Activated naive CD4-positive, alpha-beta T cell treated with anti-CD3 and anti-CD28 coated beads, Interleukin-2, amount 10 ng/mL, durations not matched to agents 7 days and 5 days (primary cell): ENCODE measurements at regions not wholly inside any gene's neighbourhood (a gene's known extent, or its start where the extent isn't known, plus 50 kb on each side); places are given as distances from the start of the nearest gene placed in this dataset.
"Not testable (repeated sequence)": the region's sequence is repeated elsewhere in the genome, so short reads cannot be mapped to it uniquely, and the experiment has no call there.

Source experiments
- CTCF ChIA-PET: fragments of 350-600 bp; sonication (Branson Sonifier 250); formaldehyde crosslinking; loops from one replicate; lab custom pipeline; 2021; ENCODE audit warnings: antibody characterized with exemption; lab: Charles Lee
- DNase-seq: peaks from one replicate; pipeline ENCODE4 v3.0.0-alpha.2; 2020
- H3K27ac Mint-ChIP-seq: one replicate; pipeline ENCODE4 v1.8.0; 2021; ENCODE audit warnings: mild to moderate bottlenecking, moderate library complexity, mixed read lengths
- H3K27me3 Mint-ChIP-seq: one replicate; pipeline ENCODE4 v1.8.0; 2021; ENCODE audit warnings: mild to moderate bottlenecking, mixed read lengths
- H3K36me3 Mint-ChIP-seq: one replicate; pipeline ENCODE4 v1.8.0; 2021; ENCODE audit warnings: mixed read lengths
- H3K4me1 Mint-ChIP-seq: one replicate; pipeline ENCODE4 v1.8.0; 2021; ENCODE audit warnings: mixed read lengths
- H3K4me3 Mint-ChIP-seq: one replicate; pipeline ENCODE4 v1.8.0; 2021; ENCODE audit warnings: mild to moderate bottlenecking, moderate library complexity, mixed read lengths
- H3K9me3 Mint-ChIP-seq: one replicate; pipeline ENCODE4 v1.8.0; 2021; ENCODE audit warnings: mixed read lengths

- H3K27ac Mint-ChIP-seq, H3K36me3 Mint-ChIP-seq, H3K27me3 Mint-ChIP-seq, CTCF ChIA-PET, DNase-seq, H3K4me3 Mint-ChIP-seq, H3K4me1 Mint-ChIP-seq: not testable (repeated sequence)
- peaks cover 44% of the 10 kb centered on the region for H3K9me3 Mint-ChIP-seq
Observed at GRCh38 chr19:27419217-27419616, 1793.7 kb downstream of the UQCRFS1 start.

GRCh38 chr19:27393591-27393990 is 1819.4 kb downstream of the UQCRFS1 start:
- no peak for DNase-seq
- CTCF ChIA-PET, result interaction anchor here (1.4 kb wide), 1 partner anchor 33 kb away, joined by 4 read pairs; no protein-coding TSS in a partner anchor
- Mint-ChIP-seq H3K36me3 (no peaks in the 10 kb centered on the region), H3K9me3 (peaks cover 78% of the 10 kb centered on the region), H3K27ac (no peak overlapping the region), H3K4me1 (no peaks in the 10 kb centered on the region), H3K27me3 (no peaks in the 10 kb centered on the region), H3K4me3 (no peak overlapping the region)

GRCh38 chr19:27392027-27392632 is 1820.8 kb downstream of the UQCRFS1 start:
- Mint-ChIP-seq H3K9me3 (peaks cover 80% of the 10 kb centered on the region), H3K4me1 (no peaks in the 10 kb centered on the region), H3K4me3 (no peak overlapping the region), H3K36me3 (no peaks in the 10 kb centered on the region), H3K27ac (no peak overlapping the region), H3K27me3 (no peaks in the 10 kb centered on the region)
- CTCF ChIA-PET, result interaction anchor here (1.4 kb wide), 1 partner anchor 32 kb away, joined by 4 read pairs; no protein-coding TSS in a partner anchor
- no peak for DNase-seq

GRCh38 chr19:27379306-27379705 is 1833.6 kb downstream of the UQCRFS1 start:
- H3K4me3 Mint-ChIP-seq, DNase-seq, H3K4me1 Mint-ChIP-seq, H3K36me3 Mint-ChIP-seq, H3K27me3 Mint-ChIP-seq, H3K27ac Mint-ChIP-seq, CTCF ChIA-PET: not testable (repeated sequence)
- H3K9me3 Mint-ChIP-seq, result peaks cover 74% of the 10 kb centered on the region

GRCh38 chr19:27369603-27370002 is 1843.3 kb downstream of the UQCRFS1 start:
- peaks cover 76% of the 10 kb centered on the region for H3K9me3 Mint-ChIP-seq
- H3K4me3 Mint-ChIP-seq, CTCF ChIA-PET, H3K36me3 Mint-ChIP-seq, DNase-seq, H3K4me1 Mint-ChIP-seq, H3K27me3 Mint-ChIP-seq, H3K27ac Mint-ChIP-seq: not testable (repeated sequence)

- H3K4me1 Mint-ChIP-seq, H3K36me3 Mint-ChIP-seq, DNase-seq, H3K27me3 Mint-ChIP-seq, CTCF ChIA-PET, H3K4me3 Mint-ChIP-seq, H3K27ac Mint-ChIP-seq: not testable (repeated sequence)
- peaks cover 84% of the 10 kb centered on the region for H3K9me3 Mint-ChIP-seq
Observed at GRCh38 chr19:27362438-27362837, 1850.5 kb downstream of the UQCRFS1 start.

GRCh38 chr19:27355581-27355980 is 1857.4 kb downstream of the UQCRFS1 start:
- DNase-seq, H3K27ac Mint-ChIP-seq, CTCF ChIA-PET, H3K4me1 Mint-ChIP-seq, H3K27me3 Mint-ChIP-seq, H3K4me3 Mint-ChIP-seq, H3K36me3 Mint-ChIP-seq: not testable (repeated sequence)
- H3K9me3 Mint-ChIP-seq, result peaks cover 89% of the 10 kb centered on the region
